DOHH2 (cell line): ENCODE measurements at regions not wholly inside any gene's neighbourhood (a gene's known extent, or its start where the extent isn't known, plus 50 kb on each side); places are given as distances from the start of the nearest gene placed in this dataset.

Source experiments
- H3F3A ChIP-seq: fragments of 200-600 bp; sonication (generic), shearing (Covaris generic); 2 replicates; pipeline ENCODE4 v1.6.0; 2016; ENCODE audit warnings: antibody characterized with exemption, mild to moderate bottlenecking; ENCODE audit not compliant: control insufficient read depth, insufficient read depth
- H3K27ac ChIP-seq: fragments of 200-600 bp; sonication (generic); 2 replicates; pipeline ENCODE4 v1.5.1; 2014; ENCODE audit warnings: low read depth, mild to moderate bottlenecking, low read length, moderate library complexity
- H3K27me3 ChIP-seq: fragments of 200-600 bp; sonication (generic); 2 replicates; pipeline ENCODE4 v1.6.1; 2014; ENCODE audit warnings: mild to moderate bottlenecking, low read length, mixed read lengths; ENCODE audit not compliant: control insufficient read depth
- H3K36me3 ChIP-seq: fragments of 200-600 bp; sonication (generic); 2 replicates; pipeline ENCODE4 v1.6.1; 2014; ENCODE audit warnings: mild to moderate bottlenecking, low read length, moderate library complexity, mixed read lengths; ENCODE audit not compliant: control insufficient read depth
- H3K4me1 ChIP-seq: fragments of 200-600 bp; sonication (generic); 2 replicates; pipeline ENCODE4 v1.6.1; 2014; ENCODE audit warnings: mild to moderate bottlenecking, low read length, mixed read lengths; ENCODE audit not compliant: control insufficient read depth
- H3K4me2 ChIP-seq: fragments of 200-600 bp; sonication (generic); 2 replicates; pipeline ENCODE4 v1.6.0; 2014; ENCODE audit warnings: mild to moderate bottlenecking, low read length, moderate library complexity
- H3K4me3 ChIP-seq: fragments of 200-600 bp; sonication (generic); 2 replicates; pipeline ENCODE4 v1.5.1; 2014; ENCODE audit warnings: mild to moderate bottlenecking, low read length, mixed read lengths
- H3K79me2 ChIP-seq: fragments of 200-600 bp; sonication (generic); 2 replicates; pipeline ENCODE4 v1.6.1; 2014; ENCODE audit warnings: mild to moderate bottlenecking, low read length, mixed read lengths; ENCODE audit not compliant: control insufficient read depth
- H3K9me2 ChIP-seq: fragments of 200-600 bp; sonication (generic); replicated peaks from 2 replicates; pipeline ENCODE4 v1.6.1; 2014; ENCODE audit warnings: mild to moderate bottlenecking, low read length, mixed read lengths; ENCODE audit not compliant: control insufficient read depth
- H3K9me3 ChIP-seq: fragments of 200-600 bp; sonication (generic); 2 replicates; pipeline ENCODE4 v1.6.1; 2014; ENCODE audit warnings: antibody characterized with exemption, low read length, mixed read lengths; ENCODE audit not compliant: control insufficient read depth, insufficient read depth
- H4K20me1 ChIP-seq: fragments of 200-600 bp; sonication (generic); 2 replicates; pipeline ENCODE4 v1.6.0; 2014; ENCODE audit warnings: low read depth, mild to moderate bottlenecking, antibody characterized with exemption, low read length, moderate library complexity; ENCODE audit not compliant: control insufficient read depth, insufficient read depth
- CTCF ChIP-seq: fragments of 200-600 bp; sonication (generic); IDR thresholded peaks from one replicate; pipeline ENCODE4 v1.5.1; 2014; ENCODE audit warnings: antibody characterized with exemption, mild to moderate bottlenecking, low read depth, low read length; ENCODE audit not compliant: poor library complexity, severe bottlenecking
- EZH2phosphoT487 ChIP-seq: fragments of 200-600 bp; sonication (generic); IDR thresholded peaks from 2 replicates; pipeline ENCODE4 v1.6.1; 2017; ENCODE audit warnings: borderline replicate concordance, mild to moderate bottlenecking, antibody characterized with exemption, low read length, moderate library complexity, mixed read lengths

GRCh38 chr13:76351541-76352229 is 534.5 kb downstream of the KCTD12 start:
- Histone ChIP-seq H3K4me2 (no peak overlapping the region), H3K27ac (no peak overlapping the region), H3K9me2 (no peaks in the 10 kb centered on the region), H3K36me3 (no peaks in the 10 kb centered on the region), H3K4me3 (no peak overlapping the region), H3K4me1 (no peaks in the 10 kb centered on the region), H3K9me3 (no peaks in the 10 kb centered on the region), H4K20me1 (no peaks in the 10 kb centered on the region), H3F3A (no peaks in the 10 kb centered on the region), H3K27me3 (no peaks in the 10 kb centered on the region), H3K79me2 (no peaks in the 10 kb centered on the region)
- TF ChIP-seq CTCF (no peak), EZH2phosphoT487 (no peak)

GRCh38 chr13:76350399-76350798 is 535.8 kb downstream of the KCTD12 start:
- no peaks in the 10 kb centered on the region for H3K9me2 ChIP-seq
- no peaks in the 10 kb centered on the region for H3K36me3 ChIP-seq
- no peak overlapping the region for H3K4me2 ChIP-seq
- H3K9me3 ChIP-seq: no peaks in the 10 kb centered on the region
- TF ChIP-seq CTCF: no peak
- no peak for TF ChIP-seq EZH2phosphoT487
- no peaks in the 10 kb centered on the region for H3K4me1 ChIP-seq
- H4K20me1 ChIP-seq: no peaks in the 10 kb centered on the region
- H3K27ac ChIP-seq: no peak overlapping the region
- H3K79me2 ChIP-seq: no peaks in the 10 kb centered on the region
- H3K4me3 ChIP-seq: no peak overlapping the region
- H3F3A ChIP-seq: no peaks in the 10 kb centered on the region
- H3K27me3 ChIP-seq: no peaks in the 10 kb centered on the region

- Histone ChIP-seq H3K27ac (no peak overlapping the region), H3K4me2 (no peak overlapping the region), H3K9me3 (no peaks in the 10 kb centered on the region), H3K4me1 (no peaks in the 10 kb centered on the region), H3F3A (no peaks in the 10 kb centered on the region), H3K27me3 (no peaks in the 10 kb centered on the region), H3K4me3 (no peak overlapping the region), H3K36me3 (no peaks in the 10 kb centered on the region), H3K9me2 (no peaks in the 10 kb centered on the region), H3K79me2 (no peaks in the 10 kb centered on the region), H4K20me1 (no peaks in the 10 kb centered on the region)
- TF ChIP-seq EZH2phosphoT487: no peak
- no peak for TF ChIP-seq CTCF
These were observed 536.5 kb downstream of the KCTD12 start for GRCh38 chr13:76349700-76350099.
